AG09309 (cell line): ENCODE measurements at regions not wholly inside any gene's neighbourhood (a gene's known extent, or its start where the extent isn't known, plus 50 kb on each side); places are given as distances from the start of the nearest gene placed in this dataset.
A peak's percentile ranks its signal among the peaks of the same experiment; 100 is the strongest.

Experiments
- DNase-seq: peaks from one replicate; pipeline ENCODE4 v3.0.0-alpha.2; 2010; ENCODE audit warnings: low read depth
- H3K4me3 ChIP-seq: 2 replicates; pipeline ENCODE4 v1.5.1; 2011; ENCODE audit warnings: mild to moderate bottlenecking, low read depth, low read length, moderate library complexity; ENCODE audit not compliant: control insufficient read depth
- CTCF ChIP-seq: IDR thresholded peaks from 2 replicates; pipeline ENCODE4 v1.5.1; 2011; ENCODE audit warnings: mild to moderate bottlenecking, low read depth, low read length, inconsistent platforms; ENCODE audit not compliant: insufficient read depth, control insufficient read depth; ENCODE audit errors: missing control alignments

- no peak for DNase-seq
- H3K4me3 ChIP-seq, result no peak overlapping the region
- TF ChIP-seq CTCF, result no peak
These were observed 89.4 kb upstream of the IRS2 start for GRCh38 chr13:109875746-109876145.

- no peak overlapping the region for H3K4me3 ChIP-seq
- TF ChIP-seq CTCF, result no peak
- peak; percentile 13 for DNase-seq
These were observed 88.4 kb upstream of the IRS2 start for GRCh38 chr13:109874484-109875454.

GRCh38 chr13:109873351-109874123 lies 87.2 kb upstream of the IRS2 start:
- DNase-seq, result no peak
- TF ChIP-seq CTCF, result no peak
- no peak overlapping the region for H3K4me3 ChIP-seq

GRCh38 chr13:109872864-109873263 lies 86.5 kb upstream of the IRS2 start:
- no peak for DNase-seq
- H3K4me3 ChIP-seq, result no peak overlapping the region
- TF ChIP-seq CTCF, result no peak

- peak; percentile 7 for DNase-seq
- no peak for TF ChIP-seq CTCF
- no peak overlapping the region for H3K4me3 ChIP-seq
These were observed 84.5 kb upstream of the IRS2 start for GRCh38 chr13:109870696-109871370.

GRCh38 chr13:109870274-109870673 lies 83.9 kb upstream of the IRS2 start:
- TF ChIP-seq CTCF, result no peak
- DNase-seq, result no peak
- 0 out of 2 replicates have a peak overlapping the region, but pooled peaks have one; percentile 33 for H3K4me3 ChIP-seq
